SK-N-MC (cell line): ENCODE measurements at regions not wholly inside any gene's neighbourhood (a gene's known extent, or its start where the extent isn't known, plus 50 kb on each side); places are given as distances from the start of the nearest gene placed in this dataset.

Experiments used
- EZH2 ChIP-seq: fragments of 200-600 bp; sonication (generic); IDR thresholded peaks from one replicate; pipeline ENCODE4 v1.6.1; 2017; ENCODE audit warnings: antibody characterized with exemption
- FOXP2 ChIP-seq: optimal IDR thresholded peaks from 2 replicates; pipeline ENCODE3; 2011; ENCODE audit warnings: mild to moderate bottlenecking, moderate library complexity; ENCODE audit not compliant: insufficient read depth; ENCODE audit errors: extremely low read length, control extremely low read depth
- POLR2AphosphoS5 ChIP-seq: IDR thresholded peaks from 2 replicates; pipeline ENCODE4 v1.6.1; 2012; ENCODE audit warnings: mild to moderate bottlenecking, low read depth, low read length, borderline replicate concordance

DNA sequence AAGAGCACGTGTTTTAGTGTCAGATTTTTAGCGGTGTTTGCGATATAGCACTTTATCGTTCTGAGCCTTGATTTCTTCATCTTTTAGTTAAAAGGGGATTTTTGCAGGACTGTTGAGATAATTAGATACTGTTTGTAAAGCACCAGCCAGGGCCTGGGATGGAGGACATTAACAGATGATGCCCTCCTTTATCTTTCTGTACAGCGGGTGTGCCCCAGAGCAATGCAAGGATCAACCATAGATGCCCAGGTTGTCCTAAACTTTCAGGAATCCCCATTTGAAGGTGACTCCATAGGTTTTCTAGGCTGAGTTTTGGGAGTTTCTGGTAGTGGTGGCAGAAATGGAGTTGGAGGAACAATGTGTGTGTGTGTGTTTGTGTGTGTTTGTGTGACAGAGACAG is 97.0 kb upstream of the SPRED2 start:
- TF ChIP-seq EZH2 (no peak), POLR2AphosphoS5 (no peak), FOXP2 (no peak)
